ENCODE measurements at regions not wholly inside any gene's neighbourhood (a gene's known extent, or its start where the extent isn't known, plus 50 kb on each side); places are given as distances from the start of the nearest gene placed in this dataset.

DNA sequence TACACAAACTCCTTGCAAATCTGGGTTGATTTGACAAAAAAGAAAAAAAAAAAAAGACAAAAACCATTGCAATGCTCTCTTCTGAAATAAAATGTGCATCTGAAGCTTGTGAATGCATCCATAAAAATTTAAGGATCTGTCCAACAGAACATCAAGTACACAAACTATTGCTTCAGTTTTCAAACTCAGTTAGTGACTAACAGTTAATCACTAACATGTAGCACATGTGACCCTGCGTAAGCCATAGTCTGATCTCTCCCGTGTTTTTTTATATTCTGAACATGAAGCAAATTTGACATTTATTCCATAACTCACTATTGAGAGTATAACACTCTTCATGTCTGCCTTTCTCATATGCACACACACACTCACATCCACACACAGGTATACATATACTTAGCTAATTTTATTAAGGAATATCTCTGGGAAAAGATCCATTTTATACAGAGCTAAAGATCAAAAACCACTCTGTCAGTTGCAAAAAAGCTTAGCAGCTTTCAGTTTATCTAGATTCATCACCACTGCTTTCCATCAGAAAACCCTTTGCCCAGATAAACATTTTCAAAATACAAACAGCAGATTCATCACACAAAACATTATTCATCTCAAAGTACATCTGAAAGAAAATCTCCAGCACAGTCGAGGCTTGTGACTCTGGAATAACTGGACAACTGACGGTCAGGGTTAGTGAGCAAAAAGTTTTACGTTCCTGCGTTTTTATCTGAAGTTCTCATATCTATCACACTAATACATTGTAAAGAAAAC, 1000.4 kb upstream of the ACVR2A start:
- TF ChIP-seq, protein P1, sequence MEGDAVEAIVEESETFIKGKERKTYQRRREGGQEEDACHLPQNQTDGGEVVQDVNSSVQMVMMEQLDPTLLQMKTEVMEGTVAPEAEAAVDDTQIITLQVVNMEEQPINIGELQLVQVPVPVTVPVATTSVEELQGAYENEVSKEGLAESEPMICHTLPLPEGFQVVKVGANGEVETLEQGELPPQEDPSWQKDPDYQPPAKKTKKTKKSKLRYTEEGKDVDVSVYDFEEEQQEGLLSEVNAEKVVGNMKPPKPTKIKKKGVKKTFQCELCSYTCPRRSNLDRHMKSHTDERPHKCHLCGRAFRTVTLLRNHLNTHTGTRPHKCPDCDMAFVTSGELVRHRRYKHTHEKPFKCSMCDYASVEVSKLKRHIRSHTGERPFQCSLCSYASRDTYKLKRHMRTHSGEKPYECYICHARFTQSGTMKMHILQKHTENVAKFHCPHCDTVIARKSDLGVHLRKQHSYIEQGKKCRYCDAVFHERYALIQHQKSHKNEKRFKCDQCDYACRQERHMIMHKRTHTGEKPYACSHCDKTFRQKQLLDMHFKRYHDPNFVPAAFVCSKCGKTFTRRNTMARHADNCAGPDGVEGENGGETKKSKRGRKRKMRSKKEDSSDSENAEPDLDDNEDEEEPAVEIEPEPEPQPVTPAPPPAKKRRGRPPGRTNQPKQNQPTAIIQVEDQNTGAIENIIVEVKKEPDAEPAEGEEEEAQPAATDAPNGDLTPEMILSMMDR (IDR thresholded peaks at IDR 0.05) = no peak
- TF ChIP-seq EZH2 (IDR thresholded peaks at IDR 0.05; ENCODE audit: borderline replicate concordance, insufficient read depth, low read depth, low read length, poor library complexity, severe bottlenecking) = no peak
